ENCODE measurements at regions not wholly inside any gene's neighbourhood (a gene's known extent, or its start where the extent isn't known, plus 50 kb on each side); places are given as distances from the start of the nearest gene placed in this dataset.

GRCh38 chr1:14520514-14521163, 77.8 kb upstream of the KAZN start:
- H3K27me3 Mint-ChIP-seq (ENCODE audit: low read depth), result peaks cover 29% of the 10 kb centered on the region
- DNase-seq (ENCODE audit: low spot score in 2 of 2, unreplicated experiment in 2 of 2), result no peak
- TF ChIP-seq CTCF (IDR thresholded peaks at IDR 0.05; ENCODE audit: unreplicated experiment), result no peak
- no peak overlapping the region for H3K27ac Mint-ChIP-seq
- no peak overlapping the region for H3K4me3 Mint-ChIP-seq
- no peaks in the 10 kb centered on the region for H3K9me3 Mint-ChIP-seq
- no peaks in the 10 kb centered on the region for H3K4me1 Mint-ChIP-seq
- H3K36me3 Mint-ChIP-seq, result no peaks in the 10 kb centered on the region

GRCh38 chr1:14521622-14522021, 76.9 kb upstream of the KAZN start:
- H3K36me3 Mint-ChIP-seq, result no peaks in the 10 kb centered on the region
- no peak for TF ChIP-seq CTCF (IDR thresholded peaks at IDR 0.05; ENCODE audit: unreplicated experiment)
- peaks cover 26% of the 10 kb centered on the region for H3K27me3 Mint-ChIP-seq (ENCODE audit: low read depth)
- no peaks in the 10 kb centered on the region for H3K9me3 Mint-ChIP-seq
- no peaks in the 10 kb centered on the region for H3K4me1 Mint-ChIP-seq
- H3K4me3 Mint-ChIP-seq, result no peak overlapping the region
- H3K27ac Mint-ChIP-seq, result no peak overlapping the region
- DNase-seq (ENCODE audit: low spot score in 2 of 2, unreplicated experiment in 2 of 2), result no peak

GRCh38 chr1:14522077-14522925, 76.2 kb upstream of the KAZN start:
- DNase-seq (ENCODE audit: low spot score in 2 of 2, unreplicated experiment in 2 of 2), result no peak
- H3K36me3 Mint-ChIP-seq, result no peaks in the 10 kb centered on the region
- H3K27me3 Mint-ChIP-seq (ENCODE audit: low read depth), result peaks cover 23% of the 10 kb centered on the region
- H3K4me3 Mint-ChIP-seq, result no peak overlapping the region
- H3K9me3 Mint-ChIP-seq, result no peaks in the 10 kb centered on the region
- no peak for TF ChIP-seq CTCF (IDR thresholded peaks at IDR 0.05; ENCODE audit: unreplicated experiment)
- H3K4me1 Mint-ChIP-seq, result no peaks in the 10 kb centered on the region
- H3K27ac Mint-ChIP-seq, result no peak overlapping the region

GRCh38 chr1:14522926-14523241, 75.6 kb upstream of the KAZN start:
- Mint-ChIP-seq H3K4me3 (no peak overlapping the region), H3K27me3 (ENCODE audit: low read depth) (peaks cover 23% of the 10 kb centered on the region), H3K27ac (no peak overlapping the region), H3K9me3 (no peaks in the 10 kb centered on the region), H3K4me1 (no peaks in the 10 kb centered on the region), H3K36me3 (no peaks in the 10 kb centered on the region)
- no peak for DNase-seq (ENCODE audit: low spot score in 2 of 2, unreplicated experiment in 2 of 2)
- no peak for TF ChIP-seq CTCF (IDR thresholded peaks at IDR 0.05; ENCODE audit: unreplicated experiment)

GRCh38 chr1:14524826-14525636, 73.5 kb upstream of the KAZN start:
- H3K27ac Mint-ChIP-seq, result no peak overlapping the region

More at GRCh38 chr1:14524826-14525636, 73.5 kb upstream of the KAZN start:
- no peak for TF ChIP-seq CTCF (IDR thresholded peaks at IDR 0.05; ENCODE audit: unreplicated experiment)
- peaks cover 24% of the 10 kb centered on the region for H3K27me3 Mint-ChIP-seq (ENCODE audit: low read depth)
- H3K9me3 Mint-ChIP-seq, result no peaks in the 10 kb centered on the region
- no peaks in the 10 kb centered on the region for H3K4me1 Mint-ChIP-seq
- H3K4me3 Mint-ChIP-seq, result no peak overlapping the region
- no peaks in the 10 kb centered on the region for H3K36me3 Mint-ChIP-seq
- DNase-seq (ENCODE audit: low spot score in 2 of 2, unreplicated experiment in 2 of 2), result no peak

All from mesothelial cell of epicardium (in vitro differentiated cells).